Body of pancreas (tissue), 4 donors: ENCODE measurements at regions not wholly inside any gene's neighbourhood (a gene's known extent, or its start where the extent isn't known, plus 50 kb on each side); places are given as distances from the start of the nearest gene placed in this dataset.
"Not testable (repeated sequence)": the region's sequence is repeated elsewhere in the genome, so short reads cannot be mapped to it uniquely, and the experiment has no call there.

Experiments used
- ATAC-seq: fragments of 150-250 bp; one replicate; pipeline ENCODE4 v1.9.1; 2016
- DNase-seq, 4 donors: peaks; one replicate each; pipeline ENCODE4 v3.0.0-alpha.2; 2019
- H3K27ac ChIP-seq, 4 donors: fragments of 200-600 bp; sonication (generic); 1 replicate in 3 of 4; 2 replicates in 1 of 4; pipeline versions ENCODE4 v1.5.1 to v1.6.1; 2016 to 2019; ENCODE audit warnings: mild to moderate bottlenecking in 1 of 4, mixed read lengths in 1 of 4, moderate library complexity in 1 of 4
- H3K27me3 ChIP-seq, 2 donors: fragments of 200-600 bp; sonication (generic); one replicate each; pipeline ENCODE4 v1.6.0; 2016; ENCODE audit warnings: mild to moderate bottlenecking in 1 of 2
- H3K36me3 ChIP-seq, 2 donors: fragments of 200-600 bp; sonication (generic); replicated peaks in 1 of 2; 2 replicates each; pipeline ENCODE4 v1.5.1; 2016; ENCODE audit warnings: low read depth in 2 of 2; ENCODE audit not compliant: insufficient read depth in 1 of 2
- H3K4me1 ChIP-seq: fragments of 200-600 bp; sonication (generic); one replicate; pipeline ENCODE4 v1.6.0; 2016
- H3K4me3 ChIP-seq, 2 donors: fragments of 200-600 bp; sonication (generic); 1 replicate in 1 of 2; 2 replicates in 1 of 2; pipeline ENCODE4 v1.5.1; 2016 to 2019
- H3K9me3 ChIP-seq, 3 donors: fragments of 200-600 bp; sonication (generic); 1 replicate in 2 of 3; 2 replicates in 1 of 3; pipeline ENCODE4 v1.5.1; 2016
- WGBS, 2 donors: methylation state at CpG; one replicate each; pipeline ENCODE4 v1.1.5; 2017; 5-methylcytosine and 5-hydroxymethylcytosine counted together
- intact Hi-C: fragments of 100-400 bp; cut with DNase I; formaldehyde crosslinking; loops from one replicate; pipeline ENCODE4 v1.15.1; 2023

DNA sequence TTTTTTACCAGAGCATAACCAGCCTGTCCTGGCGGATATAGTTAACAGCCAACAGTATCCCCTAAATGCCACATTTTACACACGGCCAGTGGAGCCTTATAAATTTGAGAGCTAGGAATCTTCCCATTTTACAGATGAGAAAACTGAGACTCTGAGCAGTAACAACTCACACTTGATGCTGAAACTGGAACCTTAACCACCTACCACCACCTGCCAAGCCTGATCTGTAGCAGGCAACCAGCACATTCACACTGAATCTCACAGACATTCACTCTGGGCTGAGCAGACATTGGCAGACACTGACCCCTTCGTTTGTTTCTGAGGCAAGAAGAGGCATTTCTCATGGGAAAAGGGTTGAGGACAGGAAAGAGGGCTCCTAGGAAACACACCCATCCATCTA lies 178.2 kb downstream of the BCL2L11 start:
- H3K4me1 ChIP-seq, H3K4me3 ChIP-seq, H3K36me3 ChIP-seq, intact Hi-C loops, H3K27me3 ChIP-seq, DNase-seq, ATAC-seq, H3K27ac ChIP-seq, H3K9me3 ChIP-seq: not testable (repeated sequence)
- WGBS, 2 donors: 93 to 100% methylated on average over 2 to 3 of the region's 3 CpGs

DNA sequence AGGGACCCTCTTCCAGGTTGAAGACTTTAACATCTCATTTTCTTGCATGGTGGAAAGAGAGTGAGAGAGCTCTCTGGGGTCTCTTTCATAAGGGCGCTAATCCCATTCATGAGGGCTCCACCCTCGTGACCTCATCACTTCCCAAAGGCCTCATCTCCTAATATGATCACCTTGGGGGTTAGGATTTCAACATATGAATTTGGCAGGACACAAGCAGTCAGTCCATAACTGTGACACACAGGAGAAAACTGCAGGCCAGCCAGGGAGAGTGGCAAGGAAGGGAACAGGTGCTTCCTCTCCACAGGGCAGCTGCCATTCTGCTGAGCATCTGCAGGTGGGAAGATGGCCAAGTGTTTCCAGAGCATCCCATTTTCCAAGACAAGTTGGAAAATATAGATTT lies 178.9 kb downstream of the BCL2L11 start:
- H3K27ac ChIP-seq, H3K9me3 ChIP-seq, H3K4me3 ChIP-seq, DNase-seq, intact Hi-C loops, H3K4me1 ChIP-seq, H3K27me3 ChIP-seq, H3K36me3 ChIP-seq, ATAC-seq: not testable (repeated sequence)
- WGBS, 2 donors: 92% methylated on average over 2 of the region's 2 CpGs; no CpG with 5 or more reads in 1 of the 2 donors

DNA sequence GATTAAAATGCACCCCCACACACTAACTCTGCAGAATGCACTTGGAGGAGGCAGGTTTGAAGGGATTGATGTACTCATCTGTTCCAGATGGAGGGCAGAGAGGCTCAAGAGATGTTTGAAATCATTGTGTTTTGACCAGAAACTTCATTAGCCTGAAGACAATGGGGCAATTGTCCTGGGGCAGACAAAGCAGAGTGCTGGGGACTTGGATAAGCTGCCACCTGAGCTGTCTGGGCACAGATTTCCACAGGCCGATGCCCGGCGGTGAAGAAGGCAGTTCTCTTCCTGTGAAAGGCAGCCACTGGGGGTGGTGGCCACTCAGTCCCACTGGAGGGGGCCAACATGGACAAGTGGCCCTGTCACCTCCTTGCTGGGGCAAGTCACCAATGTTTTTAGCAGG lies 181.0 kb downstream of the BCL2L11 start:
- no CpG with 5 or more reads among the region's 3 CpGs for WGBS, 2 donors
- H3K27me3 ChIP-seq, H3K36me3 ChIP-seq, intact Hi-C loops, DNase-seq, H3K4me3 ChIP-seq, H3K4me1 ChIP-seq, H3K27ac ChIP-seq, H3K9me3 ChIP-seq: not testable (repeated sequence)
- peak; percentile 36 for ATAC-seq

DNA sequence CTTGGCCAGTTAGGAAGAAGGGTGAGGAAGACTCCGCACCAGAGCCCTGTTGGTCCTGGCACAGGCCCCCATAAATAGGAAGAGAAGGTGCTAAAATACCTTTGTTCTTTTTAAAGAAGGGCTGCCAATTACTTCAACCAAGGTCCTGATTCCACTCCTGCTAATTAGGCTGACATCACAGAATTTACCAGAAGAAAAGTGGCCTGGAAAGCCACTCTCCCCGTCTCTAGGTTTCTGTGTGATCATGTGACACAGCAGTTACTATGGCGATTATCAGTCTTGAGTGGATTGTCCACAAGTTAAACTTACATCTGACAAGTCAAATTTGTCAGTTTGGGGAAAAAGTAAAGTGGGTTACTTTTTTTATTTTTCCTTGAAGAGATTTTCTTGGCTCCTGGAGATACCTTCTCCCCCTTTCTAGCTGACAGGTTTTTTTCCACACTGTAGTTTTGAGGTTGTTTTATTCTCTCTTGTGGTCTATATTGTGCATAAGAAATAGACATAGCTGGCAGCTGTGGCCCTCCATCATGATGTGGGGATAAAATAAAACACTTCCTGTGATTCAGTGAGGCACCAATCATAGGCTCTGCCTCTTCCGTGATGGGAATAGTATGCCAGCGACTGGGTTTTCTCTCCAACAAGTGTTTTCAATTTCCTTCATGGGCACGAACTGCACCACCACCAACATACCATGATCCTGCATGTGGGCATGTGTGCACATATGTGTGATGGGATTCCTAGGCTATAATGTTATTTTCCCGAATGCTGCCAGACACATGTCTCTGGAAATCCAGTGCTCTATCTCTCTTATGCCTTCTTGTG lies 181.9 kb downstream of the BCL2L11 start:
- 42 to 80% methylated on average over 2 to 5 of the region's 7 CpGs for WGBS, 2 donors
- peak; percentile 57 for ATAC-seq

DNA sequence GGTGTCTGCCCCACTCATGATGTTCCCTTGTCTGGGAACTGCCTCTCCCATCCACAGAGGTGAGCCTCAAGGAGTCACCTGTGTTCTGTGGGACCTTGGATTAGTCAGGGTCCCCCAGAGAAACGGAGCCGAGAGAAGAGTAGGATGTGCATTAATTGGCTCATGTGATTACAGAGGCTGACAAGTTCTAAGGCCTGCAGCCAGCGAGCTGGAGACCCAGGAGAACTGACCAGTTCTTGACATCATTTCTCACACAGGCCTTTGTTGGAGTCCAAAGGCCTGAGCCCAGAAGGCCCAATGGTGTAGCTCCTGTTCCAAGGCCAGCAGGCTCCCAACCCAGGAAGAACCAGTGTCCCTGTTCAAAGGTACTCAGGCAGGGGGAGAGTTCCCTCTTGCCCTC lies 186.6 kb downstream of the BCL2L11 start:
- H3K4me3 ChIP-seq, intact Hi-C loops, H3K27ac ChIP-seq, H3K27me3 ChIP-seq, H3K9me3 ChIP-seq, H3K36me3 ChIP-seq, H3K4me1 ChIP-seq, DNase-seq, ATAC-seq: not testable (repeated sequence)
- 95 to 96% methylated on average over 3 of the region's 3 CpGs for WGBS, 2 donors

More for the DNA sequence above, 181.9 kb downstream of the BCL2L11 start:
- DNase-seq: peak in 1 of 4 donors; percentile 15
- H3K9me3 ChIP-seq, intact Hi-C loops, H3K36me3 ChIP-seq, H3K27me3 ChIP-seq, H3K4me1 ChIP-seq, H3K4me3 ChIP-seq: not testable (repeated sequence)
- peak overlapping the region in 1 of 4 donors; percentile 32 for H3K27ac ChIP-seq

DNA sequence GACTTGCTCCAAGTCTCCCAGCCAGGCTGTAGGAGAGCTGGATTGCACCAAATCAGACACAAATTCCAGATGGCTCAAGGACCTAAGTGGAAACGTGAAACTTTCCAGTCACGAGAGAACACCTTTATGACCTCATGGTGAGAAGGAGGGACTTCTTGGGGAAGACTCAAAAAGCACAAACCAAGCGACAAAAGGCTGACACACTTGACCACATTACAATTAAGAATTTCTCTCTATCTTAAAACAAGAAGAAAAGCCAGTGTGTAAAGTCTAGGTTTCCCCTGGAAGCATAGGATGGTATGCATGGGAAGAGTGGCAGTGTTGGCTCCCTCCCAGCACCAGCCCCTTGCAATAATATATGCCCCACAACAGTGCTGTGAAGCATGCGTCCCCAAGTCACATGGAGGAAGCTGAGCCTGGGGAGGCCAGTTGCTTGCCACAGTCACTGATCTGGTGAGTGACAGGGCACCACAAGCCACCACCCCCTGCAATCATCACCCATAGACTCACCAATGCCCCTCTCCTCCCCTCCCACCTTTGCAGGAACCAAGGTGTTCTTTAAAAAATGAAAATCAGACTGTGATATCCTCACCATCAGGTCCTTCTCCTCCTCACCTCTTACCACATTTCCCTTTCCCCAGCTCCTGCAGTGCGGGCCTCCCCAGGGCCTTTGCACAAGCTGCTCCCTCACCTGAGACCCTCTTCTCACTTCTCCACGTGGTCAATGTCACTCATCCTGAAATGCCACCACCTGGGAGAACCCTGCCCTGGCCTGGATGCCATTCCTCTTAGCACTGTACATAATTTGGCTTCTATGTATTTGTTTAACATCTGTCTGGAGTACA lies 188.7 kb downstream of the BCL2L11 start:
- H3K4me1 ChIP-seq, DNase-seq, intact Hi-C loops, H3K4me3 ChIP-seq, H3K9me3 ChIP-seq, H3K27ac ChIP-seq, H3K27me3 ChIP-seq, ATAC-seq, H3K36me3 ChIP-seq: not testable (repeated sequence)
- WGBS, 2 donors: 83% methylated on average over 5 to 6 of the region's 6 CpGs

DNA sequence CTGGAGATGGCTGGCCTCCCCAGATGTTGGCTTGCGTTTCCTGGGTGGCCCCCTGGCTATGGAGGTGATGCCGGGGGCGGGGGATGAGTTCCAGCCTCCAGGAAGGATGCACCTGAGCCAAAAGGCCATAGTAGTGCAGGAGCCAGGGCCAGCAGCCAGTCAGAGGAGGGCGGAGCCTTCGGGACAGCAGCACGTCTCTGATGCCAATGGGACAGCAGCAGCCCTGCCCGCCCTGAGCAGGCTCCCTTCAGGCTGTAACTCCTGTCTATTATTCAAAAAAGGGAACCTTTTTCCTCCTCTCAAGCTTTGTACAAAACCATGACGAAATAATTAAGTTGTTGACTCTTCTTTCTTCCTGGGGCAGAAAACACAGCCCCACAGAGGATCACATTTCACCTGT lies 189.7 kb downstream of the BCL2L11 start:
- WGBS, 2 donors: 87% methylated on average over 3 of the region's 8 CpGs; no CpG with 5 or more reads in 1 of the 2 donors

DNA sequence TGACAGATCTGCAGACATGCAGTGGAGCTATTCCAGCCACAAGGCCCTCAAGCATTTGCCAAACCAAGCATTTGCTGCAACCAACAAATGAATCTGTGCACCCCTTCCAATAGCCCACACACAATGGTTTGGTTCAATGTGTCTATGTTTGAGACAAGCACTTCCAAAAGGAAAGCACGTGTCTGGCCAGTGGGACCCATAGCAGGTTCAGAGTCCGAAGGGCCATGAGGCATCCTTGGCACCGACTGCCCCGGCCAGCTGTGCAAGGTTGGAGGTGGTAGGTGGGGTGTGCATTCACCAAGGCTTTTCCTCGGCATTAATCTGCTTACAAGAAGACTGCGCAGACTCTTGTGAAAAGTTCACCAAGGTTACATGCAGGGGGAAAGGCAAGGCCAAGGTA lies 190.9 kb downstream of the BCL2L11 start:
- not testable (repeated sequence) for H3K9me3 ChIP-seq

More for the DNA sequence above, 189.7 kb downstream of the BCL2L11 start:
- ATAC-seq, H3K27ac ChIP-seq, H3K4me1 ChIP-seq, H3K36me3 ChIP-seq, DNase-seq, H3K4me3 ChIP-seq, H3K9me3 ChIP-seq, intact Hi-C loops, H3K27me3 ChIP-seq: not testable (repeated sequence)

DNA sequence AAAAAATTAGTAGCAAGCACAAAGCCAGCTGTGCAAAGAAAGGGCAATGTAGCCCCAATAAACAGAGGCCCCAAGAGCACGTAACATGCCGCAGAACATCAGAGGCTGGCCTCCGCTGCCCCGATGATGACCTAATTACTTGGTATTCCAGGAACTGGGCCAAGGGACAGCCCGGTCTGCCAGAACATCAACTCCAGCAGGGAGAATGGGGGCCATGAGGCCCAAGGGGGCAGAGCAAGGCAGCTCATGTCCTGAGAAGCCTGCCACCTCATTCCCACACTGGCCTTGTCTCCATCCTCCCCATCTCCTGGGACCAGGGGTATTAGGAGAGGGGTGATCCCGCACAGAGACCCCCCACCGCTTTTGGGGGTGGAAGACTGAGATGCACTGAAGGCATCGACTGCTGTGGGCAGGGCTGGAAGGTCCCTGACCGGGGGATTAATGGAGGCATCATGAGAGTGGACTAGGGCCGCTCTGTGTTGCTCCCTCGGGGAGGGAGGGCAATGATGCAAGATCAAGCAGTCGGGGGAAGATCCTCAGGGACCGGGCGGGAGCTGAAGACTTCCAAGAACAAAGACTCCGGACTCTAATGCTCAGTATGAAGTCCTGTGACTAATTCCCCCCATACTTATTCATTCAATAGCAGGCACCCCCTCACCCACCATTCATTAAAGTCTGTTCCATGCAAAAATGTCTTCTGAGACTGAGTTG lies 192.3 kb downstream of the BCL2L11 start:
- H3K4me3 ChIP-seq, H3K27ac ChIP-seq, H3K9me3 ChIP-seq, intact Hi-C loops, H3K4me1 ChIP-seq, H3K27me3 ChIP-seq, H3K36me3 ChIP-seq, ATAC-seq: not testable (repeated sequence)
- 58 to 62% methylated on average over 2 to 12 of the region's 15 CpGs for WGBS, 2 donors
- peak in 3 of 4 donors; percentile 6 to 17 (median 9) for DNase-seq

More for the DNA sequence above, 190.9 kb downstream of the BCL2L11 start:
- H3K4me1 ChIP-seq, H3K27me3 ChIP-seq, H3K4me3 ChIP-seq, H3K27ac ChIP-seq, intact Hi-C loops, H3K36me3 ChIP-seq, DNase-seq, ATAC-seq: not testable (repeated sequence)
- WGBS, 2 donors: no CpG with 5 or more reads among the region's 6 CpGs
